ENCODE measurements at regions not wholly inside any gene's neighbourhood (a gene's known extent, or its start where the extent isn't known, plus 50 kb on each side); places are given as distances from the start of the nearest gene placed in this dataset.
"Not testable (repeated sequence)": the region's sequence is repeated elsewhere in the genome, so short reads cannot be mapped to it uniquely, and the experiment has no call there.

DNA sequence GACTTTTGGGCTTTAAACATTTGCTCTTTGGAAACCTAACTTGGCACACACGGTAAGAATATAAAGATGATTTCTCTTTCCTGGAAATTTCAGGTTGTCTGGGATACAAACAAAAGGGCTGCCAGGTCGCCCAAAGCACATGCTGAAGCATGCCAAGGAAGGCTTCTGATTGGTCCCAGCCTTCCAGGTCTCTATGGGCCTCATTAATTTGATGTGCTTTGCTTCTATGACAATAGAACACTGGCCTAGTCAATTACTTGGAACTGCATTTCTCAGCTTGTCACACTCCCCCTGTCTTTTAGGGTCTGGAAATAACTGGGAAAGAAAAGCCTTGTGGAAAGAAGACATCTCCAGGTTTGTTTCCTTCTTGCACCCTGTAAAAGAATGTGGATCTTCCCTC is 228.9 kb downstream of the ADCYAP1 start:
- H3K27me3 ChIP-seq (ENCODE audit: insufficient read depth, low read length) = no peaks in the 10 kb centered on the region
- peak; percentile 2 for DNase-seq (ENCODE audit: insufficient read length, low spot score, missing footprints)
- no peak overlapping the region for H3K27ac ChIP-seq (ENCODE audit: low read depth, low read length)
- H3K4me1 ChIP-seq (ENCODE audit: insufficient read depth, low read length) = no peaks in the 10 kb centered on the region
- no peaks in the 10 kb centered on the region for H3K79me2 ChIP-seq (ENCODE audit: insufficient read depth, low read length)
- H3K4me3 ChIP-seq (ENCODE audit: insufficient read depth, low read length) = no peak overlapping the region
- H3K9me3 ChIP-seq (ENCODE audit: low read depth, low read length) = no peaks in the 10 kb centered on the region
- no peak overlapping the region for H3K4me2 ChIP-seq (ENCODE audit: insufficient read depth, low read length)
- no peak overlapping the region for H2AFZ ChIP-seq (ENCODE audit: low read length)
- no peaks in the 10 kb centered on the region for H3K36me3 ChIP-seq (ENCODE audit: insufficient read depth, low read length)
- no peaks in the 10 kb centered on the region for H4K20me1 ChIP-seq (ENCODE audit: insufficient read depth, low read length)
- TF ChIP-seq, protein P1, sequence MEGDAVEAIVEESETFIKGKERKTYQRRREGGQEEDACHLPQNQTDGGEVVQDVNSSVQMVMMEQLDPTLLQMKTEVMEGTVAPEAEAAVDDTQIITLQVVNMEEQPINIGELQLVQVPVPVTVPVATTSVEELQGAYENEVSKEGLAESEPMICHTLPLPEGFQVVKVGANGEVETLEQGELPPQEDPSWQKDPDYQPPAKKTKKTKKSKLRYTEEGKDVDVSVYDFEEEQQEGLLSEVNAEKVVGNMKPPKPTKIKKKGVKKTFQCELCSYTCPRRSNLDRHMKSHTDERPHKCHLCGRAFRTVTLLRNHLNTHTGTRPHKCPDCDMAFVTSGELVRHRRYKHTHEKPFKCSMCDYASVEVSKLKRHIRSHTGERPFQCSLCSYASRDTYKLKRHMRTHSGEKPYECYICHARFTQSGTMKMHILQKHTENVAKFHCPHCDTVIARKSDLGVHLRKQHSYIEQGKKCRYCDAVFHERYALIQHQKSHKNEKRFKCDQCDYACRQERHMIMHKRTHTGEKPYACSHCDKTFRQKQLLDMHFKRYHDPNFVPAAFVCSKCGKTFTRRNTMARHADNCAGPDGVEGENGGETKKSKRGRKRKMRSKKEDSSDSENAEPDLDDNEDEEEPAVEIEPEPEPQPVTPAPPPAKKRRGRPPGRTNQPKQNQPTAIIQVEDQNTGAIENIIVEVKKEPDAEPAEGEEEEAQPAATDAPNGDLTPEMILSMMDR (IDR thresholded peaks at IDR 0.05; ENCODE audit: extremely low read depth, low read depth, low read length) = no peak

DNA sequence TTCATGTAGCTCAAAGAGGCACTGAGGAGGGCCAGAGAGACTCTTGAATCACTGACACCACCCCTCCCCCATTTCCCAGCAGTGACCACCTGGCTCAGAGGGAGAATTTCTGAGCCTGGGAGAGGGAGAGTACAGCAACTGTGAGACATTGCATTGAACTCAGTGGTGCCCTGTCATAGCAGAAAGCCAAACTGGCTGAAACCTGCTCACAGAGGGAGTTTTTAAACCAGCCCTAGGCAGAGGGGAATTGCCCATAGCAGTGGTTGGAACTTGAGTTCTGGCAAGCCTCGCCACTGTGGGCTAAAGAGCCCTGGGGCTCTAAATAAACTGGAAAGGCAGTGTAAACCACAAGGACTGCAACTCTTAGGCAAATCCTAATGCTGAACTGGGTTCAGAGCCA is 243.1 kb downstream of the ADCYAP1 start:
- Histone ChIP-seq H4K20me1 (ENCODE audit: insufficient read depth, low read length) (no peaks in the 10 kb centered on the region), H3K9me3 (ENCODE audit: low read depth, low read length) (no peaks in the 10 kb centered on the region), H3K27me3 (ENCODE audit: insufficient read depth, low read length) (no peaks in the 10 kb centered on the region), H3K4me1 (ENCODE audit: insufficient read depth, low read length) (no peaks in the 10 kb centered on the region), H3K4me3 (ENCODE audit: insufficient read depth, low read length) (no peak overlapping the region), H3K36me3 (ENCODE audit: insufficient read depth, low read length) (no peaks in the 10 kb centered on the region), H3K27ac (ENCODE audit: low read depth, low read length) (no peak overlapping the region), H2AFZ (ENCODE audit: low read length) (no peak overlapping the region), H3K79me2 (ENCODE audit: insufficient read depth, low read length) (no peaks in the 10 kb centered on the region), H3K4me2 (ENCODE audit: insufficient read depth, low read length) (no peak overlapping the region)
- DNase-seq (ENCODE audit: insufficient read length, low spot score, missing footprints) = no peak
- TF ChIP-seq, protein P1 (IDR thresholded peaks at IDR 0.05; ENCODE audit: extremely low read depth, low read depth, low read length) = no peak

DNA sequence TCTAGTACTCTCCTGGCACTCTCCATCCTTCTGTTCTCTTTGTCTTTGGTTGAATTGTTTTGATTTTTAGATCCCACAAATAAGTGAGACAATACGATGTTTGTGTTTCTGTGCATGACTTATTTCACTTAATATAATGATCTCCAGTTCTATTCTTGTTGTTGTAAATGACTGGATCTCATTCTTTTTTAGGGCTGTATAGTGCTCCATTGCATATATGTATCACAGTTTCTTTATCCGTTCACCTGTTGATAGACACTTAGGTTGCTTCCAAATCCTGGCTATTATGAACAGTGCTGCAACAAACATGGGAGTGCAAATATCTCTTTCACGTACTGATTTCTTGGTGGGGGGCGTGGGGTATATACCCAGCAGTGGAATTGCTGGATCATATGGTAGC is 245.0 kb downstream of the ADCYAP1 start:
- no peak for DNase-seq (ENCODE audit: insufficient read length, low spot score, missing footprints)
- no peak overlapping the region for H2AFZ ChIP-seq (ENCODE audit: low read length)
- TF ChIP-seq, protein P1 (IDR thresholded peaks at IDR 0.05; ENCODE audit: extremely low read depth, low read depth, low read length) = no peak
- H3K9me3 ChIP-seq (ENCODE audit: low read depth, low read length) = no peaks in the 10 kb centered on the region
- H3K4me2 ChIP-seq (ENCODE audit: insufficient read depth, low read length) = no peak overlapping the region
- H3K27ac ChIP-seq (ENCODE audit: low read depth, low read length) = no peak overlapping the region
- H4K20me1 ChIP-seq (ENCODE audit: insufficient read depth, low read length) = no peaks in the 10 kb centered on the region
- no peaks in the 10 kb centered on the region for H3K79me2 ChIP-seq (ENCODE audit: insufficient read depth, low read length)
- H3K27me3 ChIP-seq (ENCODE audit: insufficient read depth, low read length) = no peaks in the 10 kb centered on the region
- H3K36me3 ChIP-seq (ENCODE audit: insufficient read depth, low read length) = no peaks in the 10 kb centered on the region
- no peak overlapping the region for H3K4me3 ChIP-seq (ENCODE audit: insufficient read depth, low read length)
- no peaks in the 10 kb centered on the region for H3K4me1 ChIP-seq (ENCODE audit: insufficient read depth, low read length)

DNA sequence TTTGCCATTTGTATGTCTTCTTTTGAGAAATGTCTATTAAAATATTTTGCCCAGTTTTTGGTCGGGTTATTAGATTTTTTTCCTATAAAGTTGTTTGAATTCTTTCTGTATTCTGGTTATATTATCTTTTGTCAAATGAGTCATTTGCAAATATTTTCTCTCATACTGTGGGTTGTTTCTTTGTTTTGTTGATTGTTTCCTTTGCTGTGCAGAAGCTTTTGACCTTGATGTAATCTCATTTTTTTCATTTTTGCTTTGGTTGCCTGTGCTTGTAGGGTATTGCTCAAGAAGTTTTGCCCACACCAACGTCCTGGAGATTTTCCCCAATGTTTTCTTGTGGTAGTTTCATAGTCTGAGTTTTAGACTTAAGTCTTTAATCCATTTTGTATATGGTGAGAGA is 245.7 kb downstream of the ADCYAP1 start:
- H3K79me2 ChIP-seq (ENCODE audit: insufficient read depth, low read length) = no peaks in the 10 kb centered on the region
- H3K4me3 ChIP-seq (ENCODE audit: insufficient read depth, low read length) = no peak overlapping the region
- no peaks in the 10 kb centered on the region for H4K20me1 ChIP-seq (ENCODE audit: insufficient read depth, low read length)
- H2AFZ ChIP-seq (ENCODE audit: low read length) = no peak overlapping the region
- H3K4me2 ChIP-seq (ENCODE audit: insufficient read depth, low read length) = no peak overlapping the region
- no peak overlapping the region for H3K27ac ChIP-seq (ENCODE audit: low read depth, low read length)
- DNase-seq (ENCODE audit: insufficient read length, low spot score, missing footprints) = no peak
- no peaks in the 10 kb centered on the region for H3K27me3 ChIP-seq (ENCODE audit: insufficient read depth, low read length)
- no peaks in the 10 kb centered on the region for H3K36me3 ChIP-seq (ENCODE audit: insufficient read depth, low read length)
- TF ChIP-seq, protein P1 (IDR thresholded peaks at IDR 0.05; ENCODE audit: extremely low read depth, low read depth, low read length) = no peak
- H3K4me1 ChIP-seq (ENCODE audit: insufficient read depth, low read length) = no peaks in the 10 kb centered on the region
- H3K9me3 ChIP-seq (ENCODE audit: low read depth, low read length) = peaks cover 2% of the 10 kb centered on the region

DNA sequence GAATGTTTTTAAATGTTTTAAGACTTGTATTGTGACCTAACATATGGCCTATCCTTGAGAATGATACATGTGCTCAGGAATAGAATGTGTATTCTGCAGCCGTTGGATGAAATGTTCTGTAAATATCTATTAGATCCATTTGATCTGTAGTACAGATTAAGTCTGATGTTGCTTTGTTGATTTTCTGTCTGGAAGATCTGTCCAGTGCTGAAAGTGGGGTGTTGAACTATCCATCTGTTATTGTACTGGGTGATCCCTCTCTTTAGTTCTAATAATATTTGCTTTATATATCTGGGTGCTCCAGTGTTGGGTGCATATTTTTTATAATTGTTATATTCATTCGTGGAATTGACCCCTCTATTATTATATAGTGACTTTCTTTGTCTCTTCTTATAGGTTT is 248.3 kb downstream of the ADCYAP1 start:
- H4K20me1 ChIP-seq (ENCODE audit: insufficient read depth, low read length); H3K4me2 ChIP-seq (ENCODE audit: insufficient read depth, low read length): not testable (repeated sequence)

More for the DNA sequence above, 248.3 kb downstream of the ADCYAP1 start:
- DNase-seq (ENCODE audit: insufficient read length, low spot score, missing footprints); H3K9me3 ChIP-seq (ENCODE audit: low read depth, low read length); H3K27me3 ChIP-seq (ENCODE audit: insufficient read depth, low read length); H2AFZ ChIP-seq (ENCODE audit: low read length); H3K4me3 ChIP-seq (ENCODE audit: insufficient read depth, low read length); H3K27ac ChIP-seq (ENCODE audit: low read depth, low read length); H3K79me2 ChIP-seq (ENCODE audit: insufficient read depth, low read length); H3K4me1 ChIP-seq (ENCODE audit: insufficient read depth, low read length); H3K36me3 ChIP-seq (ENCODE audit: insufficient read depth, low read length): not testable (repeated sequence)

Data from osteoblast (primary cell).